Ovary (tissue), 3 donors: ENCODE measurements at regions not wholly inside any gene's neighbourhood (a gene's known extent, or its start where the extent isn't known, plus 50 kb on each side); places are given as distances from the start of the nearest gene placed in this dataset.

Experiments used
- CTCF ChIP-seq, 3 donors: fragments of 450-650 bp in 2 of 3; fragments of 200-600 bp in 1 of 3; IDR thresholded peaks; one replicate each; pipeline versions ENCODE4 v1.5.1 to v1.8.0; 2016 to 2022; ENCODE audit warnings: antibody characterized with exemption in 3 of 3, mild to moderate bottlenecking in 1 of 3
- EP300 ChIP-seq: sonication (generic); formaldehyde crosslinking; IDR thresholded peaks from one replicate; pipeline ENCODE4 v1.6.1; 2017; ENCODE audit warnings: antibody characterized with exemption
- POLR2A ChIP-seq: fragments of 450-650 bp; IDR thresholded peaks from one replicate; pipeline ENCODE4 v1.6.1; 2017; ENCODE audit warnings: antibody characterized with exemption, mild to moderate bottlenecking, moderate library complexity
- donor health status: DM: no; HTN: no; CAD: no.

- no peak for TF ChIP-seq EP300
- no peak for TF ChIP-seq CTCF (IDR thresholded peaks at IDR 0.05)
- no peak for TF ChIP-seq POLR2A
Measured at GRCh38 chr5:3393122-3393919, 202.3 kb upstream of the IRX1 start.
